GM19438 (cell line): ENCODE measurements at regions not wholly inside any gene's neighbourhood (a gene's known extent, or its start where the extent isn't known, plus 50 kb on each side); places are given as distances from the start of the nearest gene placed in this dataset.
A peak's percentile ranks its signal among the peaks of the same experiment; 100 is the strongest.

Experiments
- ATAC-seq: cut with Tn5 transposase; IDR thresholded peaks from one replicate; pipeline ENCODE4 v1.9.1; 2021; ENCODE audit warnings: low read depth; ENCODE audit not compliant: unreplicated experiment

DNA sequence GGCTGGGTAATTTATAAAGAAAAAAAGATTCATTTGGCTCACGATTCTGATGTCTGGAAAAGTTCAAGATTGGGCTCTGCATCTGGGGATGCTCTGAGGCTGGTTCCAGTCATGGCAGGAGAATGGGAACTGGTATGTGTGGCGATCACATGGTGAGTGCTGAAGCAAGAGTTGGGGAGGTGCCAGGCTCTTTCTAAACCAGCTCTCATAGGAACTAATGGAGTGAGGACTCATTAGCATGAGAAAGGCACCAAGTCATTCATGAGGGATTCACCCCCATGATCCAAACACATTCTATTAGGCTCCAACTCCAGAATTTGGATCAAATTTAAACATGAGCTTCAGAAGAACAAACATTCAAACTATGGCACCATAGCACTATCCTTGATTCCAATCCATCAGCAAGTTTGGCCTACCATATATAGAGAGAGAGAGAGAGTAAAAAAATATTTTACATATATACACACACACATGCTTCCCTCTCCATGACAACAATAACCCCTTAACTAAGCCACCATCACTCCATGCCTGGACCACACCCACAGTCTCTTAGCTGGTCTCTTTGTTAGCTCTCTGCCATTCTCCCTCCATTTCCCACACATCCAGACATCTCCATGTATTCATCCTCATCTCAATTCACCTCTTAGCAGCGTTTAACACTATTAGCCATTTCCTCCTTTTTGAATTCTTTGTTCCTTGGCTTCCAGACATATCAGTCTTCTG is 57.9 kb downstream of the NPY start:
- ATAC-seq = no peak

GRCh38 chr7:24343614-24344013 is 59.6 kb downstream of the NPY start:
- no peak for ATAC-seq

- no peak for ATAC-seq
These were observed 62.1 kb downstream of the NPY start for GRCh38 chr7:24346129-24346528.

GRCh38 chr7:24346716-24347115 is 62.7 kb downstream of the NPY start:
- ATAC-seq = no peak

DNA sequence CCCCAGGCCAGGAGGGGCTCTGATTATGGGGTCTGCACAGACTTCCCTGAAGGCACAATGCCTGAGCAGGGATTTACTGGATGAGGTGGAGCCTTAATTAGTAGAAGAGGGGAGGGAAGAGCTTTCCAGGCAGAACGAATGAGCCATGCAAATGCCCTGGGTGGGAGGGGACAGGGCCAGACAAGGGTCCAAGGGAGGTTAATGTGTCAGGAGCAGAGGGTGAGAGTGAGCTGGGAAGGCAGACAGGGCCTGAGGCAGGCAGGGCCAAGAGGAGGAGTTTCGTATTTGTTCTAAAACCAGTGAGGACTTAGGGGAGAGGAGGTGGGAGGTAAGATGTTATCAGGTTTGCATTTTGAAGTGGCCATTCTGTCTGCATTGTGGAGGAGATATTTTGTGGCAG is 65.3 kb downstream of the NPY start:
- no peak for ATAC-seq

DNA sequence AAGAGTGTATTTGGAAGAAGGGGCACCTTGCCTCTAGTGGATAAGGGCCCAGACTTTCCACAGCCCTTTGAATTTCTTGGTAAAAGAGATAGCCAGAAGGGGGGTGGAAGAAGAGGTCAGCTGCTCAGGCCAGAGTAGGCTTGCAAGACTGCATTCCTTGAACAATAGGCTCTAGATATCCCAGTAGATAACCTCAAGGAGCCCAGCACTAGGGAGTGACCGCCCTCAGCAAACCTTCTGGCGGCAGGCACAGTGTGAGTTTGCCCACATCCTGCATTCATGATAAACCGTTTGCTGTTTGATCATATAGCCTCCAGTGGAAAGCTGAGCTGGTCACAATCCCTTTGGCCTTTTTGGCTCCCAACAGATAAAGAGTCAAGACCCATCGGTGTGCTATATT is 70.5 kb downstream of the NPY start:
- no peak for ATAC-seq

- no peak for ATAC-seq
These were observed 72.9 kb downstream of the NPY start for GRCh38 chr7:24356718-24357386.

DNA sequence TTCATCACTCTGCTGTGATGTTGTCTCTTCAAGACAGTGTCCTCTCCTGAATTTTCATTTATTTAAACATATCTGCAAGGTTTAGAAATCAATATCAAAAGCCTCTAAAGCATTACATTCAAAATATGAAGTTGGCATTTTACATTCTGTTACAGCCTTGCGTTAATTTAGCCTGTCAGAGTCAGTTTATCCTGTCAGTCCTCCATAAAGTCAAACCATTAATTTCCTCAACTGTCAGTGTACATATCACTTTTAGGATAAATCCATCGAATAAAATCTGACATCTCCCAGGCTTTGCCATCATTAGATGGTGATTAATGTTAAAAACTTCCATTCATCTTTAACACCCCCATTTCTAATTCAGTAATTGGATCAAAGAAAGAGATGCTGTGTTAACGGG is 77.0 kb downstream of the NPY start:
- ATAC-seq = no peak

DNA sequence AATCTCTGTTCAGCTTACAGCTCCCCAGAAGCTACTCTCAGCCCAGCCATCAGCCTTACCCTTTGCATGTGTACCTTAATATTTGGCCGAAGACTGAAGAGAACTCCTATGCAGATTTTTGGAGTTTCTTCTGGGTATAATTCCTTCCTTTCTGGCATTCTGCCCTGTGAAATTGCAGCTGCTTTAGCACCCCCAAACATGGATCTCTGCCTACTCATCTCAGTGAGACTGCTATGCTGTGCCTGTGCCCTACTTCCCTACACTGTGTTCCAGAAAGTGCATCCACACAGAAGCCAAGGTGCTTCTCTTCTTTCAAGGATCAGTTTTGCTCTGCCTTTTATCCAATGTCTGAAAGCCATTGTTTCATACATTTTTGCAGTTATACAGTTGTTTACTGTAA is 81.6 kb downstream of the NPY start:
- ATAC-seq = no peak

GRCh38 chr7:24366876-24367275 is 82.9 kb downstream of the NPY start:
- ATAC-seq = no peak

GRCh38 chr7:24368161-24368560 is 84.2 kb downstream of the NPY start:
- ATAC-seq = no peak

DNA sequence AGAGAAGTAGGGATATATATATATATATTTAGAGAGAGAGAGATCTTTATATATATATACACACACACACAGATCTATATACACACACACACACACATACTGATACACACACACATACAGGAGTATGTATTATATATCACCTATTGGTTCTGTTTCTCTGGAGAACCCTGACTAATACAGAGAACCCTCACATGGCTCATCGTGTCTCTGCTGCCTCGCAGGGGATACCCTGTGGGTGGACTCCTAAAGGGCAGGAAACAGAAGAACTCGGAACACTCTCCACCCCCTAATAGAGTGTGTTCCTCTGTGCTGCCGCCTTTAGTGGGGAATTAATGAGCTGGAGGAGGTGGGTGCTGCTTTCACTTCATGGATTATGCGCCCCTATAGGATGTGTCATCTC is 86.6 kb downstream of the NPY start:
- no peak for ATAC-seq

DNA sequence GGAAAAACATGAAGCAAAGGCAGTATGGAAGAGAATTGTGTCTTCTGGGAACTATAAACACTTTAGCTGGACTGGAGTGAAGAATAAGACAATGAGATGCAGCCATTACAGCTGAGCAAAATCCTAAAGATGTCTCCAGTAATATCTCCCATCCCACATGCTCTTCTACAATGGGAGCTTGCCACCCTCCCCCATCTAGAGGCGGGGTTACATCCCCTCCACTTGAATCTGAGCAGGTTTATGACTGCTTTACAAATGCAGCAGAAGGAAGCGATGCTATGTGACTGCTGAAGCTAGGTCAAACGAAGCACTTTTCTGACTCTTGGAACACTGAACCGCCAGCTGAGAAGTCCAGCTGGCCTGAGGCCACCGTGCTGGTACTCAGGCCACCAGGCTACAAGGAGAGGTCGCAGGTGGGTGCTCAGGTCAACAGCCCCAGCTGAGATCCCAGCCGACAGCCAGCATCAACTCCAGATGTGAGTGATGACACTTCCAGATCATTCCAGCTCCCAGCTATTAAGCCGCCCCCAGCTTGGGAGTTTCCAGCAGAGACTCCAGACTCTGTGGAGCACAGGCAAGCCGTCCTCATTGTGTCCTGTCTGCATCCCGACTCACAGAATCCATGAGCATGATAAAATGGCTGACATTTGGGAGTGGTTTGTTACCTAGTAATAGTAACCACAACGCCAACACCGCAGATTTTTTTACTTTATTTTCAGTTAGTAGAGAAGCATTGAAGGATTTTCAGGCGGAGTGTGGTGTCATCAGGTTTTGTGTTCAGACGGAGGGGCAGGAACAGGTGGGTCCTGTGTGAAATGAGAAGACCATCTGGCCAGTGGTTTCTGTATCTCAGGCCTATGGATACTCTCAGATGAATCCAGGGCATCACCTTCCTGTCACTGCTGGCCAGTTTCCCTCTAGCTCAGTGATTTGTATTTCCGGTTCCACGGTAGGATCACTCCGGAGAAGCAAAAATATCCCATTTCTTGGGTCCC is 89.3 kb downstream of the NPY start:
- ATAC-seq = no peak

- ATAC-seq = no peak
These were observed 95.1 kb downstream of the NPY start for GRCh38 chr7:24378871-24379616.

DNA sequence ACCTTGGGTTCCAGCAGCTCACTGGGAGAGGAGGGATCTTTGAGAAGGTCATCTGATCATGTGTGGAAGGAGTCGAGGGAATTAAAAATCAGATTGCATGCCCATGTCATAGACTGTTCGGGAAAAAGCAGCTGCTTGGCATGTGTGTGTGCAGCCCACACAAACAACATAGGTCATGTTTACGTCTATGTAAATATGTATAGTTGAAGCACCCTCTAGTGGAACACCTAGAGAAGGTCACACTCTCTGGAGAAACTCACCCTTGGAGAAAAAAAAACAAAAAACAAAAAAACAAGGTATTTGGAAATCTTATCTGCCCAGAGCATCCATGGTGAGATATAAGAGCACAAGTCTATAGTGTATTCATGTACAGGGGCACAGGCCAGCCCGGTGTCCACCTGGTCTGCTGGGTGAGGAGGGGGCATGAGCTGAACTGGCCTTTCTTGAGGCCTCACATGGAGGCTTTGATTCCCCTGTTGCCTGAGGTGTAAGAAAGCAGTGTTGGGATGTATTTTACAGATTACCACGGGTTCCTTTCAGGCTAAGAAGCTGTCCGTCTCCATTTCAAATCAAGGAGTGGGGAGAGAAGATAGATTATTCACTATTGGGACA is 98.0 kb downstream of the NPY start:
- peak; percentile 74 for ATAC-seq

GRCh38 chr7:24383055-24383454 is 99.1 kb downstream of the NPY start:
- ATAC-seq = no peak

- no peak for ATAC-seq
These were observed 100.5 kb downstream of the NPY start for GRCh38 chr7:24384362-24385030.

DNA sequence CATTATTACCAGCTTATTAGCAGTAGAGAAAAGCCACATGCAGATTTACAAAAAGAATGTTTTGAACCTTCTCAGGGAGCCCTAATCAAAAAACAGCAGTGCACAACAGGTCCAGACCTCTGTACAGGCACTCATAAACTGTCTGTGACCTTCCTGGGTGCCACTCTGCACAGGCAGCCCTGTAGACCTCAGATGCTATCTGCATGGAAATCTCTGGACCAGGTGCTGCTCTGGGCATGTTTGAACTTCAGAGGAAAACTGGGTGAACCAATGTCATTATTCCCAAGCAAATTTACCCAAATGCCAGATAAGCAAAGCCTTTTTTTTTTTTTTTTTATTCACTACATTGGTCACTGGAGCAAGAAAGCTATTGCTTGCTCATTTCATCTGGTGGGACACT is 104.2 kb downstream of the NPY start:
- ATAC-seq = no peak

DNA sequence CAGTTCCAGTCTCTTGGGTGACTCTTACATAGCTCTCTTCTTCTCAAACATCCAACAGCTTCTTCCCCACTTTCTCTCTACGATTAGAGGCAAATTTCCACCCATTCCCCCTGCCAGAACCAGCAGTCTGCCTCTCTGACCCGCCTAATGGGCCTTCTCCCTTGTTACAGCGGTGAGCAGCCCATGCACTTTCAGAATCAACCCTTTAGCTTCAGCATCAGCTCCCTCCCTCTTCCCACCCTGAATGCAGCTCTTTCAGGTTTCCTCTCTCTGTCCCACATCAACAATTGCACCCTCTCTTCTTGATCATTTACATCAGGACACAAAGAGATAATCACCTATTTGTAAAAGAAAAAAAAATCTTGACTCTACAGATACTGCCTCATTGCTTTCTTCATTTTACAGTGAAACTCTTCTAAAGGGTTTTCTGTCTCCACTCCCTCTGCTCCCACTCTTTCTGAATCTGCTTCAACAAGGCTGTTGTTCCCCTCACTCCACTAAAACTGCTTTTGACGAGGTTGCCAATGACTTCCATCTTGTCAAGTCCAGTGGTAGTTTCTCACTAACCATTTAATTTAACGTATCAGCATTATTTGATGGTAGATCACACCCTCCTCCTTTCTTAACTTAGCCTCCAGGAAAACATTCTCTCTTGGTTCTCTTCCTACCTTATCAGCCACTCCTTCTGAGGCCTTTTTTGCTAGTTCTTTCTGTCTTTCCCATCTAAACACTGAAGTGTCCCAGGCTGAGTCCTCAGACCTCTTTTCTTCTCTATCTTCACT is 106.6 kb downstream of the NPY start:
- ATAC-seq = no peak
